Sciatic nerve (tissue), 2 donors: ENCODE measurements at regions not wholly inside any gene's neighbourhood (a gene's known extent, or its start where the extent isn't known, plus 50 kb on each side); places are given as distances from the start of the nearest gene placed in this dataset.

Experiments used
- ATAC-seq: fragments of 200-7000 bp; cut with Tn5 transposase; one replicate; pipeline ENCODE4 v1.9.1; 2020; ENCODE audit warnings: mild to moderate bottlenecking, moderate library complexity
- DNase-seq: peaks from one replicate; pipeline ENCODE4 v3.0.0-alpha.2; 2020; ENCODE audit warnings: low spot score
- intact Hi-C: fragments of 100-400 bp; cut with DNase I; formaldehyde crosslinking; loops from one replicate; pipeline ENCODE4 v1.14.2; 2022
- donor health status: DM: no; HTN: no; CAD: no.
- donor health status: DM: no; HTN: no; CAD: no.

DNA sequence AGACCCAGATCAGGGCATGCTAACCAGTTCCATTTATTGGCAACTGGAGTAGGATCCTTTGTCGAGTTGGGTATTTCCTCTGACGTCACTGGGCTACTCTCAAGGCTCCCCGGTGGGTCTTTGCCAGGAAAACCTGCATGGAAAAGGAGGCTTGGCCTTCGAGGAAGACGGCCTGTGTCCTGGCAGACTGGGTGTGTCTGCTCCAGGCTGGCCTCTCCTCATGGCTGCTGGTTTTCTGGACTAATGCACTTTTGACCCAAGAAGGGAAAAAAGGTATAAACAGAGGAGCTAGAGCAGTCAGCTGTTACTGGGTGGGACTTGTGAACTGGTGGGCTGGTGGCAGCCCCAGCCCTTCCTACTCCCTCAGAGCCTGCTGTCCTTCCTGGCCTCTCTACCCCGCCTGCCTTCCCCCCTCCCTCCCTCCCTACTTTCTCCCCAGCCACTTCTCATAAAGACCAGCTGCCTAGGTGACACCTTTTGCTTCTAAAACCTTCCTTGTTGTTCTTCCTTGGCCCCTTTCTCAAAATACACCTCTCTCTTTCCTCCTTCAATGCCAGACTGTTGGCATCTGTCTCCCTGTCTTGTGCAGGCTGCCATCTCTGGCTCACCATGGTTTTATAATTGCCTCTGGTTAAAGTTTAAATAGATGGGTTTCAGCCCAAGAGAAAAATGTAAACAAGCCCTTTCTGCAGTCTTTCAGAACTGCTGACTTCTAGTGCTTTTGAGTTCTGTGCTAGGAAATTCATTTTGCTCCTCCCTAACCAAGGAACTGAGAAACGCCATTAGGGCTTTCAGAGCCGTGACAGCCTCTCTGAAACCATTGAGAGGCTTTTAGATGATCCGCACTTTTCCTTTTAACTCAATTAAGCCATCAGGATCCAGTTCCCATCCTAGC lies 101.8 kb upstream of the MKLN1 start:
- DNase-seq (peak; percentile 78), ATAC-seq (peak; percentile 89)
- intact Hi-C loops, result no loop called here

DNA sequence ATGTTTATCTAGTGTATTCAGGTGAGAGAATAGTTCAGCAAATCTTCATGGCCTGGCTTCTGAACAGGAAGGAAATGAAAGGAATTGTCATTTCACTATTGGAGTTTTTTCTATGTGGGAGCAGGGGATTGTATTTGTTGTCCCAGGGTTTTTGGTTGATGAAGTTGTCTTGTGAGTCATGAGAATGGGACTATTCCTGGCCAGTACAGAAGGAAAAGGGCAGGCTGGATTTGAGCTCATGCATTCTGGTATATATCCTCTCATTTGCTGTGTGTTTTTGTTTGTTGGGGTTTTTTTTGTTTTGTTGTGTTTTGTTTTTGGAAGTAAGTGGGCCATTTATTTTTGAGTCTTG lies 101.2 kb upstream of the MKLN1 start:
- ATAC-seq, result no peak
- DNase-seq, result no peak
- intact Hi-C loops, result no loop called here

DNA sequence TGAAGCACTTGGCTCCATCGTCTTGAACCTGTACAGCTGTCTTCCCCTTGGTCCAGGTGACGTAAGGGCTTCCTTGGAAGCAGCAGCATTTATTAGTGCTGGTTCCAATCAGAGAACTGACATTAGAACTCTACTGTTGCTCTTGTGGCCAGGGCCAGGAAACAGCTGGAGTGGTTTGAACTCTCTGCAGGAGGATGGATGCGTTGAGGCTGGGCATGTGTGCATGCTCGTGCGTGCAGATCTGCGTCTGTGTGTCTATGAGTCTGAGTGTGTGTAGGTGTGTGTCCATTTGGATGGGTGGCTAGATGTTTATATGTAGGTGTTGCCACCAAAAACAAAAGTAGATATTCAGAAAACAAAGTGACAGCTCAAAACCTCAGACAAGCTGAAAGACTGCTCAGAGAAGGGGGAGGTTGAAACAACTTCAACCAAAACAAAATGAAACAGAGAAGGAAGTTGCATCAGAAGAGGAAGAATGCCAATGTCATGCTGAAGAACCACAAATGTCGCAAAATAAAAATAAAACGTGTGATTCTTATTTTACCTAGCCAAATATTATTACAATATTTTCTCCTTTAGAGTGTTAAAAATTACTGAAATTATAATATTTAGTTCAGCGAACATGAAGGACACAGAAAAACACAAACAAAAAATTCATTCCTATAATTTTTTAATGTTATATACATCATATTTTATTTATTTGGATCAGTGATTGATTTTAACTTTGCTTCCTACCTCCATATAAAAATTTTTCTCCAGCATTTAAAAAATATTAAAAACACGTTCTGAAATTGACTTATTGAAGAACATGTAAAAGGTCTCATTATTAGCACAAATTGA lies 96.1 kb upstream of the MKLN1 start:
- intact Hi-C loops, result no loop called here
- peak; percentile 92 for ATAC-seq
- DNase-seq, result peak; percentile 70

DNA sequence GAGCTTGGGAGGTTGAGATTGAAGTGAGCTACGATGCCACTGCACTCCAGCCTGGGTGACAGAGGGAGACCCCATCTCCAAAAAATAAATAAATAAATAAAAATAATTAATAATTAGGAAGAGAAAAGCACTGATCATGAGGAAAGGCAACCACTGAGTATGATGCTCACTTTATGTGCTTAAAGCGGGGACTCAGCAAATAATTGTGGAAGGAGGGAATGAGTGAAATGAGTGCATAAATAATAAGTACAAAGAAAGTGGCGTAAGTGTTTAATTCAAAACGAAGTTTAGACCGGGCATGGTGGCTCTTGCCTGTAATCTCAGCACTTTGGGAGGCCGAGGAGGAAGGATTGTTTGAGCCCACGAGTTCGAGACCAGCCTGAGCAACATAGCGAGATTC lies 94.9 kb upstream of the MKLN1 start:
- DNase-seq, result no peak
- no peak for ATAC-seq
- intact Hi-C loops, result no loop called here

DNA sequence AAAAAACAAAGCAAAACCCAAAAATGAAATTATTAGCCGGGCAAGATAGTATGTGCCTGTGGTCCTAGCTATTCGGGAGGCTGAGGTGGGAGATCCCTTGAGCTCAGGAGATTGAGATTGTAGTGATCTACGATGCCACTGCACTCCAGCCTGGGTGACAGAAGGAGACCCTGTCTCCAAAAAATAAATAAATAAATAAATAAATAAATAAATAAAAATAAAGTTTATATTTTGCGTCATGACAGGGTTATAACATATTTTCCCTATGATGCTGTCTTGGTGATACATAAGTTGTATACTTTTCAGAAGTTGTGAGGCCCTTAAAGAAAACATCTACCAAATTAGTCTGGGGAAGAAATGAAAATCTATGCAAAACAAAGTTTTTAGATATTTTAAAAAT lies 94.5 kb upstream of the MKLN1 start:
- DNase-seq (no peak), ATAC-seq (no peak)
- intact Hi-C loops, result no loop called here

DNA sequence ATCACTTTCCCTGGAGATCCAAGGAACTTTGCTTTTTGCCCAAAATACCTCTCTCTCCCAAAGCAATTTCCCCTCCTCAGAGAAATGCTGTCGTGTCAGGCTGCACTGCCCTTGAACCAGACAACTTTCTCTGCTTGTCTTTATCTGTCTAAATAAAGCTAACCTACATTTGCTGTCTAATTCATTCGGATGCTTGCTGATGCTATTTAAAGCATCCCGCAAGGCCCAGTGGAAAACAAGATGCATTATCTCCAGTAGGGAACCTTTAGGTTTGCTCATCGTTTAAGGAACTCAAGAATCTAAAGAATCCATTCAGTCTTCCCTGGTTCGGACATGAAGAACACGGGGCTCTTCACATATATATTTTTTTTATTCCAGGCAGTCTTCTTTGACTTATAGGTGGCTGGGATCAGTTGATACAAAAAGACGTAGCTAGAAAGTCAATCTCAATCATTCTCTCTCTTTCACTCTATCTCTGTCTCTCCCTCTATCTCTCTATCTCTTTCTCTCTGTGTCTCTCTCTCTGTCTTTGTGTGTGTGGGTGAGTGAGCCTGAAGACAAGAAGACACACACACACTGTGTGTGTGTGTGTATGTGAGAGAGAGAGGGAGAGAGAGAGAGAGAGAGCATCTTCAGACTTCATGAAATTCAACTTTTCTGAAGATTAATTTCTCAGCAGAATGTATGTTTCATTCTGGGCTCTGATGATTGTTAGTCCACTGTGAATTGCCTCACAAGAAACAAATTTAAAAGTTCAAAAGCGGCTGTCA lies 92.8 kb upstream of the MKLN1 start:
- DNase-seq, result no peak
- no peak for ATAC-seq
- intact Hi-C loops, result no loop called here

DNA sequence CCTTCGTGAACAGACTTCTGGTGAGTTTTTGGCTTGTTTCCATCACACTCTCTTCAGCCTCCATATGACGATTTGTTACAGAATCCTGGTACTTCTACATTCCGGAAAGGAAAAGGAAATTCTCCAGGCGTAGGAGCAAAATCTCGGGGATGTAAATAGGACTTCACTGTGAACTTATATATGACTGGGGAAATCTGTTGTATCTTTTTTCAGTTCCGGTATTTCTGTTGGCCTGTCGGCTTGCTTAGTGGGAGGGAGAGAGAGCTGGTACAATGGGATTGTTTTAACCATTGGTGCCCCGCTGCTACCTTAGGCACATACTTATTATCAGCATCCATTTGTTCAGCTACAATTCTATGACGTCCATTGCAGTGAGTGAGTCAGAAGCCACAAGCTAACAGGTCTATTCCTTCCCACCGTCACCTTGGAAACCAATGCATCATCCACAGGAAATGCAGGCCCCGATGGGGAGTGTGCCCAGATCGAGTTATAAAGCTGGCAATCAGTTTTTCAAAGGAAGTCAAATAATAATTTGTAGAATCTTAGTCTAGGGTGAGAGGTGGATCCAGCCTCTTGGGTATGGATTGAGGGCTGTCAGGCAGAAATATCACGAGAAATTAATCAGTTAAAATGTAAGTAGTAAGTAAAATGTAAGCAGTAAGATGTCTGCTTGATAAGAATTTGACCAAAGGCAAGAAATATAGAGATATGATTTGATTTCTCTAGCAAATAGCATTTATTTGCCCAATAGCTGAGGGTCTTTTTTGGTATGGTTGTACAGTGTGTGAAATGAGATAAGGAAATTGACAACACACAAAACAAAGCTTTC lies 92.0 kb upstream of the MKLN1 start:
- no peak for DNase-seq
- ATAC-seq, result peak; percentile 48
- intact Hi-C loops, result no loop called here

DNA sequence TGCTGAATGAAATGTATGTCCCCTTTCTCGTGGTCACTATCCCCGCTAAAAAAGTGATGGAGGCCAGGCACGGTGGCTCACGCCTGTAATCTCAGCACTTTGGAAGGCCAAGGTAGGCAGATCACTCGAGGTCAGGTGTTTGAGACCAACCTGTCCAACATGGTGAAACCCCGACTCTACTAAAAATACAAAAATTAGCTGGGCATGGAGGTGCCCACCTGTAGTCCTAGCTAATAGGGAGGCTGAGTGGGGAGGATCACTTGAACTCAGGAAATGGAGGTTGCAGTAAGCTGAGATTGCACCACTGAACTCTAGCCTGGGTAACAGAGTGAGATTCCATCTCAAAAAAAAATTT lies 91.4 kb upstream of the MKLN1 start:
- DNase-seq, result no peak
- ATAC-seq, result no peak
- intact Hi-C loops, result no loop called here

DNA sequence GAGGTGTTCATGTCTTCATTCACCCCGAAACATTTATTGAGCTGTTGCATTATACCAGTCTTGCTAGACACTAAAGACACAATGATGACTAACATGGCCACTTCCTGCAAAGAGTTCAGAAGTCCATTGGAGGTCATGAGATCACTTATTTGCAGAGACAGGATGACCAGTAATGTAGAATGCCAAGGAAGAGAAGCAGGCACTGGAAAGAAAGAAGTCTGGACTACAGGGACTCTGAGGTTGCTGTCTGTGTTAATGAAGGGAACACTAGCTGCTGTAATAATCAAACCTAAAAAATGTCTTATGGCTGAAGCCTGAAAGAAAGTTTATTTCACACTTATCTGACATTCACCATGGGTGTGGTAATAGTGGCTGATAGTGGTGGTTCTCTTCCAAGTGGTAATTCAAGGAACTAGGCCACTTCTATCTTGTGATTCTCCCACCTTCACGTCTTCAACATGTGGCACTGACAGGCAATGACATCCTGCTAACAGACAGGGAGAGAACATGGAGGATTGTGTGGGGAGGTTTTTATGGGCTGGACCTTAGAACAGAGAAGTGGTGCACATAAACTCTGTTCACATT lies 89.2 kb upstream of the MKLN1 start:
- intact Hi-C loops, result no loop called here
- ATAC-seq, result no peak

DNA sequence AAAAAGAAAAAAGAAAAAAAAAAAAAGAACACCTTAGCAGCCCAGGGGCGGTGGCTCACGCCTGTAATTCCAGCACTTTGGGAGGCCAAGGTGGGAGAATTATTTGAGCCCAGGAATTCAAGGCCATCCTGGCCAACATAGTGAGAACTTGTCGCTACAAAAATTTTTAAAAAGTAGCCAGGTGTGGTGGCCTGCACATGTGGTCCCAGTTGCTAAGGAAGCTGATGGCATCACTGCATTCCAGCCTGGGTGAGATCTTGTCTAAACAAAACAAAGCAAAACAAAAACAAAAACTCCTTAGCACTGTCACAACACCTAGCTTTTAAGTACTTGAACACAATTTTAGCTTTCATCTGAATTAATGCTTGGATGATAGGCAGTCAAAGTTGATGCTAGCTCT lies 86.3 kb upstream of the MKLN1 start:
- ATAC-seq (no peak), DNase-seq (no peak)
- intact Hi-C loops, result no loop called here

More for the DNA sequence above, 89.2 kb upstream of the MKLN1 start:
- DNase-seq, result no peak

DNA sequence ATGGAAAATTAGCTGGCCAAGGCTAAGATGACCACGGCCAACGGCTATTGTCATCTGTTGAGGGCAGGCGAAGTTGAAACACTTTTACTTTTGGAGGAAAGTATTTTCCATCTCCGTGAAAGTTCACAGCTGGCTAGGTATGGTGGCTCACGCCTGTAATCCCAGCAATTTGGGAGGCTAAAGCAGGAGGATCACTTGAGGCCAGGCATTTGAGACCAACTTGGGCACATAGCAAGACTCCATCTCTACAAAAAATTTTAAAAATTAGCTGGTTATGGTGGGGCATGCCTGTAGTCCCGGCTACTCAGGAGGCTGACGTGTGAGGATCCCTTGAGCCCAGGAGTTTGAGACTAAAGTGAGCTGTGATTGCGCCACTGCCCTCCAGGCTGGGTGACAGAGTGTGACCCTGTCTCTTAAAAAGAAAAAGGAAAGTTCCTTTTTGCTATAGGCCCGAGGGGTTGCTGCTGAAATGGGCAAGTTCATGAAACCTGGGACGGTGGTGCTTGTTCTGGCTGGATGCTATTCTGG lies 85.5 kb upstream of the MKLN1 start:
- no peak for DNase-seq
- intact Hi-C loops, result no loop called here
- no peak for ATAC-seq

DNA sequence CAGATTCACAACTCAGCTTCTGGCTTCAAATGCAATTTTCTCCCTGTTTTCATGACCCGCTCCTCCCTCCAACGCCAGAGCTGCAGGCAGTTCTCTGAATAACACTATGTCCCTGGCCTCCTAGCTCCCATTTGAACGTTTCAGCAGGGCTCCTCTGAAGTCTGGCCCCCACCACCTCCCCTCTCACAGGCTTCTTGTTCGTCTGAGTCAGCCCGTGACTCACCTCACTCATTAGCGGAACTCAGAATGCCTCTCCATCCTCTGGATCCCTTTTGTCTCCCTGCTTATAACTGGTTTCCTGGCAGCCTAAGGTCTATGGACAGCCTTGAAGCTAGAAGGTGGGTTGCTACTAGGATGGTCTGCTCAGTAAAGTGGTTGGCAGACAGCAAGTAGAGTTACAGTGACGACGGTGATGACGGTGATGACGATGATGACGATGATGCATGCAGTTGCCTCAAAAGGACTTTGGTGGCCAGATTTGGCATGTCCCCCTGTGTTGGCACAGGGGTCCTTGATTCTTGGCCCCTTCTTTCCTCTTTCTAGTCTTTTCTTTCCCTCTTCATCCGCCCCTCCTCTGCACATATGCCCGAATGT lies 83.3 kb upstream of the MKLN1 start:
- DNase-seq, result no peak
- intact Hi-C loops, result no loop called here
- ATAC-seq, result peak; percentile 34

DNA sequence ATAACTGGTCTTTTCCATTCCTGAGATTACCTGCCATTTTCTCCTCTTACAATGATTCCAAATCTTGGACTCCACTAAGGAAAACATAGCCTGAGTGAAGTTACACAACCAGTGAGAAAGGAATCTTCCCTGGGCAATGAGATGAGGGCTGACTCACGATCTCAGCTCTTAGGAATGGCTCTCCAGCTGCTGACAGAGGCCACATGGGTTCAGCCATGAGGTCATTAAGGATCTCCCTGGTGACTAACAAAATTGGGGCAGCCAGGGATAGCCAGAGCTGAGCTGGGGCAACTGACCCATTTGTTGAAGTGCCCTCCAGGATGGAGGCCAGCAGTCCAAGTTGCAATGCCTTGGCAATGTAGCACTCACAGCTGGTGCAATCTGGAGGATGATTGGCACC lies 78.7 kb upstream of the MKLN1 start:
- intact Hi-C loops, result no loop called here
- DNase-seq, result no peak
- peak; percentile 97 for ATAC-seq

DNA sequence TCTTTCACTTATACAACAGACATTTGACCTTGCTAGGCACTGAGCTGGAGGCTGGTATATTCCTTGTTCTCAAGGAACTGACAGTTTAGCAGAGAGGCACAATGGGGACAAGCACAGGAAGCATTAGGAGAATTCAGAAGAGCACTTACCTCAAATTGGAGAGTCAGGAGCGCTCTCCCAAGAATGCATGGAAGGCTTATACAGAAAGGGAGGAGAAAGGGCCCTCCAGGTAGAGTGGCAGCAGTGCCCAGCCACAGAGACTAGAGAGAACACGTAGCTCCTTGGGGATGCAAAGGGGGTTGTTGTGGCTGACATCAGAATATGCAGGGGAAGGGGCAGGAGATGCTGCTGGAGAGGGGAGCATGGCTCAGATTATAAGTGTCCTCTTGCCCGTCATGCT lies 78.2 kb upstream of the MKLN1 start:
- no peak for DNase-seq
- no peak for ATAC-seq
- intact Hi-C loops, result no loop called here

DNA sequence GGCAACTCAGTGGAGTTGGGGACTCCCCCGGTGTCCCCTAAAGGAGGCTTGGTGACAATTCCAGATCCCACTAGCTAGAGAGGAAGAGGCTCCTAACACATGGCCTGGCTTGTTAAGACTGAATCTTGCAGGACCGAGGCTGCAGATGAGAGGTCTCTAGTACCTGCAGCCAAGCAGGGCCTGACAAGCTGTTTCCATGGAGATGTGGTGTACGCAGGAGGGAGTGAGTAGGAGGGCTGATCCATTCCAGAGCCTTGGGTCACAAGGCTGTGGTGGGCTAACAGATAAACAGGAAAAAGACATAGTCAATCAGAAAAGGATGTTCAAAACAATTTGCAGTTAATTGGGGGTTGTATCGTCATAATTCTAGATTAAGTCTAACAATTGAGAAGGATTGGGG lies 77.3 kb upstream of the MKLN1 start:
- intact Hi-C loops, result no loop called here
- DNase-seq (no peak), ATAC-seq (no peak)

DNA sequence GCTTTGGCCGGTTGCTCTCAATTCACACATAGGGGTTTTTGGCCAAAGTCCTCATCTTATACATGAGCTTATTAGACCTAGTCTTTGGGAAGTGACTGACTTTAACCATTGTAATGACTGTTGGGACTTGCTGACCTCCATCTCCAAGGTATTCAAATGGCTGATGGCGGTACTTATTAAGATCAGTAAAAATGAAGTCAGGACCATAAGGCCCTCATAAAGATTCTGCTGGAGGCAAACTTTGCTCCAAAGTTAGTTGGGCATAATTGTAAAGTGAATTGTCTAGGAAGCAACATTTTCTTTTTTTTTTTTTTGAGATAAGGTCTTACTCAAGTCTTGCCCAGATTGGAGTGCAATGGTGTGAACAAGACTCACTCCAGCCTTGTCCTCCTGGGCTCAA lies 76.3 kb upstream of the MKLN1 start:
- intact Hi-C loops, result no loop called here

DNA sequence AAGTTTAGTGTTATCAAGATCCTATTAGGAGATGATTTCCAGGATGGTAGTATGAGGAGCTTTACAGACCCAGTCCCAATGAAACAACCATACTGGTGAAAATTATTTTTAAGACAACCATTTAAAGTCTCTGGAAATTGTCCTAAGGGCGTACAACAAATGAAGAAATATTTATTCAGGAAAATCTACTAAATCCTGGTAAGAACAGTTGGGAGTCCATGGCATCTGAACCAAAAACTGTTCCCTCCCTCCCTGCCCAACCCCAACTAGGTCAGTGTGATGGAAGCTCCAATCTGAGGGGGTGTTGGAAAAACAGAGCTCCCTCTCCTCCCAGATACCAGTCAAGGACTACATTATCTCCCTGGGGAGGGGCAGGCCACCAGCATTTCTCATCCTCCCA lies 74.7 kb upstream of the MKLN1 start:
- intact Hi-C loops, result no loop called here
- DNase-seq (no peak), ATAC-seq (no peak)

More for the DNA sequence above, 76.3 kb upstream of the MKLN1 start:
- ATAC-seq, result no peak
- DNase-seq, result no peak

DNA sequence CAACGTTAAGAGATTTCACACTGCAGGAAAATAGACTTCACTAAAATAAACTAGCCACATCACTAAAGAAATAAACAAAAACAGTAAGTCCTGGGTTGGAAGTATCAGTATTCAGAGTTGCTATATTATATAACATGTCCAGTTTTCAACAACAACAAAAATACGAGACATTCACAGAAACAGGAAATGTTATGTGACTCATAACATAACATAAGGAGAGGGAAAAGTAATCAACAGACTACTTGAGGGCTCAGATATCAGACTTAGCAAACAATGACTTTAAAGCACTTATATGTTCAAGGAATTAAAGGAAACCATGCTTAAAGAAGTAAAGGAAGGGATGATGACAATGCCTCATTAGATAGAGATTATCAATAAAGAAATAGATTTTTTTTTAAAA lies 73.5 kb upstream of the MKLN1 start:
- DNase-seq, result no peak
- no peak for ATAC-seq
- intact Hi-C loops, result no loop called here
